Heart right ventricle (tissue), 16 donors: ENCODE measurements at regions not wholly inside any gene's neighbourhood (a gene's known extent, or its start where the extent isn't known, plus 50 kb on each side); places are given as distances from the start of the nearest gene placed in this dataset.

ENCODE experiments used
- ATAC-seq, 8 donors: fragments of 200-7000 bp; cut with Tn5 transposase; one replicate each; pipeline ENCODE4 v1.9.1; 2020; ENCODE audit warnings: mild to moderate bottlenecking in 8 of 8, moderate library complexity in 8 of 8, moderate number of reproducible peaks in 1 of 8
- DNase-seq, 2 donors: peaks; one replicate each; pipeline ENCODE4 v3.0.0-alpha.2; 2020
- H3K27ac ChIP-seq, 10 donors: fragments of 200-600 bp; sonication (generic) in 2 of 10; one replicate each; pipeline versions ENCODE4 v1.5.0 to v1.8.0; 2020 to 2022; ENCODE audit warnings: mild to moderate bottlenecking in 3 of 10
- H3K27me3 ChIP-seq, 7 donors: fragments of 200-600 bp; one replicate each; pipeline ENCODE4 v1.8.0; 2021 to 2022; ENCODE audit warnings: mild to moderate bottlenecking in 2 of 7
- H3K36me3 ChIP-seq, 9 donors: fragments of 200-600 bp; sonication (generic) in 1 of 9; one replicate each; pipeline versions ENCODE4 v1.5.0 to v1.8.0; 2020 to 2022; ENCODE audit warnings: mild to moderate bottlenecking in 2 of 9
- H3K4me1 ChIP-seq, 9 donors: fragments of 200-600 bp; sonication (generic) in 1 of 9; one replicate each; pipeline versions ENCODE4 v1.5.0 to v1.8.0; 2020 to 2022; ENCODE audit warnings: mild to moderate bottlenecking in 4 of 9
- H3K4me3 ChIP-seq, 10 donors: fragments of 200-600 bp; sonication (generic) in 2 of 10; one replicate each; pipeline versions ENCODE4 v1.5.0 to v1.8.0; 2020 to 2022; ENCODE audit warnings: mild to moderate bottlenecking in 7 of 10, moderate library complexity in 2 of 10
- H3K9me3 ChIP-seq, 11 donors: fragments of 200-600 bp in 10 of 11; sonication (generic) in 2 of 11; one replicate each; pipeline versions ENCODE4 v1.5.0 to v1.8.0; 2013 to 2022; ENCODE audit warnings: mild to moderate bottlenecking in 2 of 11, control low read depth in 1 of 11, moderate library complexity in 1 of 11
- WGBS, 2 donors: extraction: QIAGEN DNeasy Blood & Tissue Kit; methylation state at CpG; one replicate each; pipeline ENCODE4 v1.1.7; 2013; ENCODE audit warnings: inconsistent platforms in 1 of 2; 5-methylcytosine and 5-hydroxymethylcytosine counted together
- intact Hi-C, 10 donors: fragments of 100-400 bp; cut with DNase I; formaldehyde crosslinking; loops; one replicate each; pipeline versions ENCODE4 v1.11.1 to v1.14.2; 2022
- TF ChIP-seq, protein P1 (sequence below), 9 donors: fragments of 200-600 bp; sonication (generic) in 2 of 9; IDR thresholded peaks; one replicate each; pipeline versions ENCODE4 v1.5.0 to v1.8.0; 2021 to 2022; ENCODE audit warnings: antibody characterized with exemption in 9 of 9, mild to moderate bottlenecking in 5 of 9, moderate library complexity in 1 of 9
- donor health status: Arrhythmogenic right ventricular cardiomyopathy.
- donor health status: ischemic (EF 13 %, LVEDD 7.1; RV severe dilation, severe dysfunction).
- donor health status: healthy with polysubstance abuse.
- donor health status: DM: no; HTN: yes; CAD: no.
- donor health status: DM: no; HTN: no; CAD: no.
- donor health status: ischemic (EF 25% LVEDD 6.9; RV normal size, moderate dysfunction).
- donor health status: ischemic (EF 25% LVEDD 5.7; RV mildly dilated, moderate dysfunction).
- donor health status: healthy.
- donor health status: DM: yes; HTN: yes; CAD: no.
- donor health status: Ischemic cardiomyopathy.
- donor health status: ischemic (EF 35%, LVEDD 5.7; RV mildly dilated, moderate dysfunction).
- donor health status: nonischemic (EF 11% LVEDD 7.7; RV severe dilation, severe dysfunction).
- donor health status: DM: yes; HTN: yes; CAD: no.
- donor health status: PGD.
- donor health status: ischemic (EF 29% LVEDD 5.4; RV normal size, mild dysfunction).
- donor health status: nonischemic (EF 23%, LVEDD 6.1; RV moderate dilation, normal function).

DNA sequence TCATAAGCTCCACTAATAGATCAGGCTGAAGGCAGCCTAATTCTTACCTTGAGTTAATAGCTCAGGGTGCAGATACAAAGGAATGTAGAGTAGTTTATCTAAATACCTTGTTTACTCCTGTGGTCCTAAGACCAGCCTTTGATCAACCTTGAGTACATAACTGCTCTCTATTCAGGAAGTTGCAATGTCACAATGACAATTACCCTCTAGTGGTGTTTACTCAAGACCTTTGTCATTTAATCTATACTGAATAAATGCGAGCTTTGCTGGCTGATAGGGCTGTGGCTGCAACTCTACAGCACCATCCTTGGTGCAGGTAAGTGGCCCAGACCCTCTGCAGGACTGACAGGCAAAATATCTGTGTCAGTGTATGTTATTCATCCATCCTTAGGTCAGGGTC lies 282.7 kb downstream of the ATXN7L3B start:
- H3K27me3 ChIP-seq, result no peaks in the 10 kb centered on the region
- TF ChIP-seq, protein P1, sequence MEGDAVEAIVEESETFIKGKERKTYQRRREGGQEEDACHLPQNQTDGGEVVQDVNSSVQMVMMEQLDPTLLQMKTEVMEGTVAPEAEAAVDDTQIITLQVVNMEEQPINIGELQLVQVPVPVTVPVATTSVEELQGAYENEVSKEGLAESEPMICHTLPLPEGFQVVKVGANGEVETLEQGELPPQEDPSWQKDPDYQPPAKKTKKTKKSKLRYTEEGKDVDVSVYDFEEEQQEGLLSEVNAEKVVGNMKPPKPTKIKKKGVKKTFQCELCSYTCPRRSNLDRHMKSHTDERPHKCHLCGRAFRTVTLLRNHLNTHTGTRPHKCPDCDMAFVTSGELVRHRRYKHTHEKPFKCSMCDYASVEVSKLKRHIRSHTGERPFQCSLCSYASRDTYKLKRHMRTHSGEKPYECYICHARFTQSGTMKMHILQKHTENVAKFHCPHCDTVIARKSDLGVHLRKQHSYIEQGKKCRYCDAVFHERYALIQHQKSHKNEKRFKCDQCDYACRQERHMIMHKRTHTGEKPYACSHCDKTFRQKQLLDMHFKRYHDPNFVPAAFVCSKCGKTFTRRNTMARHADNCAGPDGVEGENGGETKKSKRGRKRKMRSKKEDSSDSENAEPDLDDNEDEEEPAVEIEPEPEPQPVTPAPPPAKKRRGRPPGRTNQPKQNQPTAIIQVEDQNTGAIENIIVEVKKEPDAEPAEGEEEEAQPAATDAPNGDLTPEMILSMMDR (IDR thresholded peaks at IDR 0.05), result no peak
- H3K9me3 ChIP-seq, result peaks cover 0 to 8% (median 0%) of the 10 kb centered on the region in 11 donors
- H3K4me1 ChIP-seq, result no peaks in the 10 kb centered on the region
- no peaks in the 10 kb centered on the region for H3K36me3 ChIP-seq
- ATAC-seq (no peak), DNase-seq (no peak)
- H3K27ac ChIP-seq, result no peak overlapping the region
- H3K4me3 ChIP-seq, result no peak overlapping the region
- intact Hi-C loops, result no loop called here
- WGBS, 2 donors, result 54 to 57% methylated on average over 1 of the region's 1 CpG

DNA sequence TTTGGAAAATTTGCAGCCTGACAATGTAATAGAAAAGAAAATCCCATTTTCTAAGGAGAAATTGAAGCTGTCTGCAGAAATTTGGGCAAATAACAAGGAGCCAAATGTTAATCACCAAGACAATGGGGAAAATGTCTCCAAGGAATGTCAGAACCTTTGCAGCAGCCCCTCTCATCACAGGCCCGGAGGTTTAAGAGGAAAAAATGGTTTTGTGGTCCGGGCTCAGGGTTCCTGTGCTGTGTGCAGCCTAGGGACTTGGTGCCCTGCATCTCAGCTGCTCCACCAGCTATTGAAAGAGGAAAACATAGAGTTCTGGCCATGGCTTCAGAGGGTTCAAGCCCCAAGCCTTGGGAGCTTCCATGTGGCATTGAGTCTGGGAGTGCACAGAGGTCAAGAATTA lies 298.9 kb downstream of the ATXN7L3B start:
- no peaks in the 10 kb centered on the region for H3K36me3 ChIP-seq
- TF ChIP-seq, protein P1 (IDR thresholded peaks at IDR 0.05), result no peak
- ATAC-seq (no peak), DNase-seq (no peak)
- H3K27me3 ChIP-seq, result no peaks in the 10 kb centered on the region
- H3K27ac ChIP-seq, result no peak overlapping the region
- H3K4me1 ChIP-seq, result no peaks in the 10 kb centered on the region
- WGBS, 2 donors, result 31 to 36% methylated on average over 2 of the region's 2 CpGs
- peaks cover 0 to 19% (median 0%) of the 10 kb centered on the region in 11 donors for H3K9me3 ChIP-seq
- H3K4me3 ChIP-seq, result no peak overlapping the region
- intact Hi-C loops, result no loop called here

DNA sequence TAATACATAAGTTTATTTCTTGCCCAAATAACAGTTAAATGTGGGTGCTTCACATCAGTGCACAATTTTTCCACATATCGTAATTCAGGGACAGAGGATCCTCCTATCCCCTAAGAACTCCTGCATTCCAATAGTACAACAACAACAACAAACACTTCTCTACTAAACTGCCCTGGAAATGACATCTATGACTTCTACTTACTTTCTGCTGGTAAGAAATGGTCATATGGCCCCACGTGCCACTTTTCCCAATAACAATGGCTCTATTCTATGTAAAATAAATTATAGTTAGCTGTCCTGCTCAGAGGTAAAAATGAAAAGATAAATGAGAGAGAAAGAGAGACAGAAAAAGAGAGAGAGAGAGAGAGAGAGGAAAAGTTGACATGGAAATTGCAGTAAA lies 308.5 kb downstream of the ATXN7L3B start:
- TF ChIP-seq, protein P1 (IDR thresholded peaks at IDR 0.05), result no peak
- DNase-seq (no peak), ATAC-seq (no peak)
- intact Hi-C loops, result no loop called here
- H3K9me3 ChIP-seq, result no peaks in the 10 kb centered on the region
- WGBS, 2 donors, result 68 to 69% methylated on average over 2 of the region's 2 CpGs
- H3K36me3 ChIP-seq, result no peaks in the 10 kb centered on the region
- H3K27ac ChIP-seq, result no peak overlapping the region
- H3K4me1 ChIP-seq, result no peaks in the 10 kb centered on the region
- H3K27me3 ChIP-seq, result no peaks in the 10 kb centered on the region
- no peak overlapping the region for H3K4me3 ChIP-seq

DNA sequence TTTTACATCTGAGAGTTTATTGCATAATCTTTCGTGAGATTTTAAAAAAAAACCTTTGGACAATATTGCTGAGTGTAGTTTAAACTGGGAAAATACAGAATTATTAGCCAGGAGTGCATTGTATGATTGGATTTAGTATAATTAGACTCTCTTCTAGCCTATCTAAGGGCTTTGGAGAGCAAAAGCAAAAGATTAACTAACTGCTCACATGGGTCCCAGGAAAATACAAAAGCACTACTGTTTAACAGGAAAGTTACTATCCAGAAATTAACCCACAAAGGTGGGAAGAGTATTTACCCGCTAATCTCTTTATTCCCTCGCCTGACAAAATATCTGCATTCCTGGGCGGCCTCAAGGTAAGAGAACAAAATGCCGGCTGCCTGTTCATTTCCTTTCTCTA lies 309.5 kb downstream of the ATXN7L3B start:
- Histone ChIP-seq H3K9me3 (no peaks in the 10 kb centered on the region), H3K36me3 (no peaks in the 10 kb centered on the region), H3K4me3 (no peak overlapping the region), H3K4me1 (no peaks in the 10 kb centered on the region), H3K27ac (no peak overlapping the region), H3K27me3 (no peaks in the 10 kb centered on the region)
- 69 to 72% methylated on average over 5 of the region's 5 CpGs for WGBS, 2 donors
- TF ChIP-seq, protein P1 (IDR thresholded peaks at IDR 0.05), result no peak
- DNase-seq (no peak), ATAC-seq (no peak)
- intact Hi-C loops, result no loop called here

DNA sequence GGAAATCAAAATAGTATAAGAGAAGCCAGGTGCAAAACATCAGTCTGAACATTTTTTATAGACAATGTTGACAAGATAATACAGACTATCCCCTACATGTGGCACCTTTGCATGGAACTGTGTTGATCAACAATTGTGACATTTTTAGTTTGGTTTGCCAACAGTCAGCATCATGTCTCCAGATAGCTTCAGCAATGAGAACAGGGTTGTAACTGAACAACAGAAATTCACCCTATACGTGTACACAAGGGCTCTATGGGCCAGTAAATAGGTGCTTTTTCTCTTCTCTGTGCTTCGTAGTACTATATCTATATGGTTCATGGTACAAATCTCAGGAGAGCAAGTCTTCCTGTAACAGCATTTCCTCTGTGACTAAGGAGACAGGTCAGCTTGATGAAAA lies 310.4 kb downstream of the ATXN7L3B start:
- Histone ChIP-seq H3K4me1 (no peaks in the 10 kb centered on the region), H3K27me3 (no peaks in the 10 kb centered on the region), H3K9me3 (no peaks in the 10 kb centered on the region), H3K27ac (no peak overlapping the region), H3K4me3 (no peak overlapping the region), H3K36me3 (no peaks in the 10 kb centered on the region)
- DNase-seq, result no peak
- TF ChIP-seq, protein P1 (IDR thresholded peaks at IDR 0.05), result no peak
- ATAC-seq, result no peak
- intact Hi-C loops, result no loop called here
- WGBS, 2 donors, result 62% methylated on average over 2 of the region's 2 CpGs
